GM23248 (cell line): ENCODE measurements at regions not wholly inside any gene's neighbourhood (a gene's known extent, or its start where the extent isn't known, plus 50 kb on each side); places are given as distances from the start of the nearest gene placed in this dataset.
"Not testable (repeated sequence)": the region's sequence is repeated elsewhere in the genome, so short reads cannot be mapped to it uniquely, and the experiment has no call there.

ENCODE experiments used
- EZH2 ChIP-seq: fragments of 200-600 bp; sonication (generic); IDR thresholded peaks from 2 replicates; pipeline ENCODE4 v1.6.1; 2018; ENCODE audit warnings: antibody characterized with exemption, mild to moderate bottlenecking; ENCODE audit not compliant: insufficient read depth, poor library complexity, severe bottlenecking
- EZH2phosphoT487 ChIP-seq: fragments of 200-600 bp; sonication (generic); IDR thresholded peaks from 2 replicates; pipeline ENCODE4 v1.6.1; 2018; ENCODE audit warnings: antibody characterized with exemption, moderate library complexity, mild to moderate bottlenecking, low read depth; ENCODE audit not compliant: insufficient read depth

DNA sequence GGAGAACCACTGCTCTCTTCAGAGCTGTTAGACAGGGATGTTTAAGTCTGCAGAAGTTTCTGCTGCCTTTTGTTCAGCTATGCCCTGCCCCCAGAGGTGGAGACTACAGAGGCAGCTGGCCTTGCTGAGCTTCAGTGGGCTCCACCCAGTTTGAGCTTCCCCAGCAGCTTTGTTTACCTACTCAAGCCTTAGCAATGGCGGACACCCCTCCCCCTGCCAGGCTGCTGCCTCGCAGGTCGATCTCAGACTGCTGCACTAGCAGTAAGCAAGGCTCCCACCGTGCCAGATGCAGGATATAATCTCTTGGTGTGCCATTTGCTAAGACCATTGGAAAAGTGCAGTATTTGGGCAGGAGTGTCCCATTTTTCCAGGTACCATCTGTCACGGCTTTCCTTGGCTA, 465.1 kb downstream of the ZNF674 start:
- TF ChIP-seq EZH2, EZH2phosphoT487: not testable (repeated sequence)
